ENCODE measurements at regions not wholly inside any gene's neighbourhood (a gene's known extent, or its start where the extent isn't known, plus 50 kb on each side); places are given as distances from the start of the nearest gene placed in this dataset.
A peak's percentile ranks its signal among the peaks of the same experiment; 100 is the strongest.

- H3K36me3 ChIP-seq (ENCODE audit: insufficient read depth, low read length, poor library complexity, severe bottlenecking): no peaks in the 10 kb centered on the region
- no peaks in the 10 kb centered on the region for H3K4me1 ChIP-seq (ENCODE audit: insufficient read depth, low read length, poor library complexity, severe bottlenecking)
- H3K27me3 ChIP-seq (replicated peaks; ENCODE audit: insufficient read depth, low read depth, low read length, poor library complexity): peaks cover 18% of the 10 kb centered on the region
- no peaks in the 10 kb centered on the region for H3K9me3 ChIP-seq (ENCODE audit: low read depth, low read length, poor library complexity, severe bottlenecking)
- POLR2A ChIA-PET (ENCODE audit: low non-redundant PET): no interaction called here
- no peak overlapping the region for H3K27ac ChIP-seq (ENCODE audit: low read depth, low read length, poor library complexity, severe bottlenecking)
- CTCF ChIA-PET: no interaction called here
- BruUV-seq (replicated peaks): no TSS peak
- no peak overlapping the region for H3K4me3 ChIP-seq (ENCODE audit: low read depth, low read length, poor library complexity, severe bottlenecking)
- TF ChIP-seq EZH2 (IDR thresholded peaks at IDR 0.05; ENCODE audit: borderline replicate concordance, low read depth, low read length, poor library complexity, severe bottlenecking) (no peak), CTCF (conservative IDR thresholded peaks at IDR 0.05; ENCODE audit: low read depth, low read length) (no peak)
- DNase-seq (ENCODE audit: low spot score): no peak
- intact Hi-C loops (cut with micrococcal nuclease; ENCODE audit: unreplicated experiment): no loop called here
Measured at GRCh38 chr10:84608126-84608525, 279.7 kb downstream of the CCSER2 start.

- POLR2A ChIA-PET (ENCODE audit: low non-redundant PET): no interaction called here
- intact Hi-C loops (cut with micrococcal nuclease; ENCODE audit: unreplicated experiment): no loop called here
- Histone ChIP-seq H3K27ac (ENCODE audit: low read depth, low read length, poor library complexity, severe bottlenecking) (no peak overlapping the region), H3K27me3 (replicated peaks; ENCODE audit: insufficient read depth, low read depth, low read length, poor library complexity) (peaks cover 15% of the 10 kb centered on the region), H3K4me3 (ENCODE audit: low read depth, low read length, poor library complexity, severe bottlenecking) (no peak overlapping the region), H3K4me1 (ENCODE audit: insufficient read depth, low read length, poor library complexity, severe bottlenecking) (no peaks in the 10 kb centered on the region), H3K9me3 (ENCODE audit: low read depth, low read length, poor library complexity, severe bottlenecking) (no peaks in the 10 kb centered on the region), H3K36me3 (ENCODE audit: insufficient read depth, low read length, poor library complexity, severe bottlenecking) (no peaks in the 10 kb centered on the region)
- DNase-seq (ENCODE audit: low spot score): peak; percentile 37
- CTCF ChIA-PET: interaction anchor here (0.7 kb wide), 1 partner anchor 35 kb away, joined by 3 read pairs; no protein-coding TSS in a partner anchor
- BruUV-seq (replicated peaks): no TSS peak
- TF ChIP-seq CTCF (conservative IDR thresholded peaks at IDR 0.05; ENCODE audit: low read depth, low read length): peak; percentile 53
- TF ChIP-seq EZH2 (IDR thresholded peaks at IDR 0.05; ENCODE audit: borderline replicate concordance, low read depth, low read length, poor library complexity, severe bottlenecking): no peak
Measured at GRCh38 chr10:84613336-84614021, 285.1 kb downstream of the CCSER2 start.

- ChIA-PET POLR2A (ENCODE audit: low non-redundant PET) (no interaction called here), CTCF (no interaction called here)
- no TSS peak for BruUV-seq (replicated peaks)
- TF ChIP-seq CTCF (conservative IDR thresholded peaks at IDR 0.05; ENCODE audit: low read depth, low read length) (no peak), EZH2 (IDR thresholded peaks at IDR 0.05; ENCODE audit: borderline replicate concordance, low read depth, low read length, poor library complexity, severe bottlenecking) (no peak)
- no peaks in the 10 kb centered on the region for H3K9me3 ChIP-seq (ENCODE audit: low read depth, low read length, poor library complexity, severe bottlenecking)
- no peak overlapping the region for H3K27ac ChIP-seq (ENCODE audit: low read depth, low read length, poor library complexity, severe bottlenecking)
- intact Hi-C loops (cut with micrococcal nuclease; ENCODE audit: unreplicated experiment): no loop called here
- DNase-seq (ENCODE audit: low spot score): no peak
- no peaks in the 10 kb centered on the region for H3K4me1 ChIP-seq (ENCODE audit: insufficient read depth, low read length, poor library complexity, severe bottlenecking)
- H3K27me3 ChIP-seq (replicated peaks; ENCODE audit: insufficient read depth, low read depth, low read length, poor library complexity): peaks cover 24% of the 10 kb centered on the region
- no peak overlapping the region for H3K4me3 ChIP-seq (ENCODE audit: low read depth, low read length, poor library complexity, severe bottlenecking)
- no peaks in the 10 kb centered on the region for H3K36me3 ChIP-seq (ENCODE audit: insufficient read depth, low read length, poor library complexity, severe bottlenecking)
Measured at GRCh38 chr10:84626397-84627087, 298.2 kb downstream of the CCSER2 start.
